BLaER1 treated with 17β-estradiol and CSF1 and Interleukin-3, amounts not matched to agents 10 nM and 100 nM (cell line): ENCODE measurements at regions not wholly inside any gene's neighbourhood (a gene's known extent, or its start where the extent isn't known, plus 50 kb on each side); places are given as distances from the start of the nearest gene placed in this dataset.

Experiments used
- H3K27ac ChIP-seq, 11 experiments: shearing (Covaris generic); formaldehyde crosslinking; 2 replicates each; pipeline ENCODE4 v1.8.1; 2022
- H3K27me3 ChIP-seq, 11 experiments: shearing (Covaris generic); formaldehyde crosslinking; 2 replicates each; pipeline ENCODE4 v1.8.1; 2022
- H3K36me3 ChIP-seq, 11 experiments: shearing (Covaris generic); formaldehyde crosslinking; 2 replicates each; pipeline ENCODE4 v1.8.1; 2022
- H3K4me1 ChIP-seq, 10 experiments: shearing (Covaris generic); formaldehyde crosslinking; 2 replicates each; pipeline ENCODE4 v1.8.1; 2022
- H3K4me2 ChIP-seq, 11 experiments: shearing (Covaris generic); formaldehyde crosslinking; 2 replicates each; pipeline ENCODE4 v1.8.1; 2022
- H3K4me3 ChIP-seq, 10 experiments: shearing (Covaris generic); formaldehyde crosslinking; 2 replicates each; pipeline ENCODE4 v1.8.1; 2022
- H3K9ac ChIP-seq, 11 experiments: shearing (Covaris generic); formaldehyde crosslinking; 2 replicates each; pipeline ENCODE4 v1.8.1; 2022
- H3K9me3 ChIP-seq, 11 experiments: shearing (Covaris generic); formaldehyde crosslinking; replicated peaks in 1 of 11; 2 replicates each; pipeline ENCODE4 v1.8.1; 2022
- H4K20me1 ChIP-seq, 11 experiments: shearing (Covaris generic); formaldehyde crosslinking; 2 replicates each; pipeline ENCODE4 v1.8.1; 2022
- Cebpa-rat ChIP-seq, 11 experiments: shearing (Covaris generic); IDR thresholded peaks; 2 replicates each; pipeline ENCODE4 v1.8.1; 2022

- TF ChIP-seq Cebpa-rat (IDR thresholded peaks at IDR 0.05), result no peak
- Histone ChIP-seq H3K4me2 (no peak overlapping the region), H3K36me3 (no peaks in the 10 kb centered on the region), H3K4me1 (no peaks in the 10 kb centered on the region), H3K27me3 (no peaks in the 10 kb centered on the region), H4K20me1 (no peaks in the 10 kb centered on the region), H3K9ac (no peak overlapping the region), H3K9me3 (peaks cover 0 to 14% (median 0%) of the 10 kb centered on the region in 11 experiments; a peak in 2 of 22 replicates), H3K27ac (no peak overlapping the region), H3K4me3 (no peak overlapping the region)
Observed at GRCh38 chr2:212854771-212855170, 296.6 kb downstream of the IKZF2 start.

GRCh38 chr2:212854116-212854515 is 297.3 kb downstream of the IKZF2 start:
- H3K4me2 ChIP-seq, result no peak overlapping the region
- peaks cover 0 to 14% (median 0%) of the 10 kb centered on the region in 11 experiments; a peak in 2 of 22 replicates for H3K9me3 ChIP-seq
- H3K36me3 ChIP-seq, result no peaks in the 10 kb centered on the region
- H3K4me1 ChIP-seq, result no peaks in the 10 kb centered on the region
- TF ChIP-seq Cebpa-rat (IDR thresholded peaks at IDR 0.05), result no peak
- no peak overlapping the region for H3K27ac ChIP-seq
- no peak overlapping the region for H3K4me3 ChIP-seq
- no peaks in the 10 kb centered on the region for H3K27me3 ChIP-seq
- H3K9ac ChIP-seq, result no peak overlapping the region
- no peaks in the 10 kb centered on the region for H4K20me1 ChIP-seq

- no peaks in the 10 kb centered on the region for H3K9me3 ChIP-seq
- H3K4me2 ChIP-seq, result no peak overlapping the region
- no peak for TF ChIP-seq Cebpa-rat (IDR thresholded peaks at IDR 0.05)
- H3K36me3 ChIP-seq, result no peaks in the 10 kb centered on the region
- H3K4me3 ChIP-seq, result no peak overlapping the region
- no peaks in the 10 kb centered on the region for H4K20me1 ChIP-seq
- H3K27me3 ChIP-seq, result no peaks in the 10 kb centered on the region
- H3K4me1 ChIP-seq, result peaks cover 0 to 20% (median 13%) of the 10 kb centered on the region in 10 experiments; a peak in 13 of 20 replicates
- no peak overlapping the region for H3K27ac ChIP-seq
- H3K9ac ChIP-seq, result no peak overlapping the region
Observed at GRCh38 chr2:212845941-212846340, 305.5 kb downstream of the IKZF2 start.

- Histone ChIP-seq H3K27ac (peak overlapping the region in 4 of 11 experiments; percentile 16 to 29 (median 23); a peak in 3 of 22 replicates), H3K9ac (no peak overlapping the region)
Observed at GRCh38 chr2:212843409-212844199, 305.0 kb upstream of the ERBB4 start.

GRCh38 chr2:212842544-212843185 is 304.1 kb upstream of the ERBB4 start:
- H3K27ac ChIP-seq, result no peak overlapping the region
- no peaks in the 10 kb centered on the region for H3K9me3 ChIP-seq
- H3K4me3 ChIP-seq, result no peak overlapping the region
- TF ChIP-seq Cebpa-rat (IDR thresholded peaks at IDR 0.05), result no peak
- H3K27me3 ChIP-seq, result no peaks in the 10 kb centered on the region
- H3K36me3 ChIP-seq, result no peaks in the 10 kb centered on the region
- H3K9ac ChIP-seq, result no peak overlapping the region
- H4K20me1 ChIP-seq, result no peaks in the 10 kb centered on the region
- H3K4me2 ChIP-seq, result peak overlapping the region in 4 of 11 experiments; percentile 33 to 63 (median 54); a peak in 6 of 22 replicates
- H3K4me1 ChIP-seq, result peaks cover 0 to 20% (median 13%) of the 10 kb centered on the region in 10 experiments; a peak in 13 of 20 replicates

More at GRCh38 chr2:212843409-212844199, 305.0 kb upstream of the ERBB4 start:
- no peak for TF ChIP-seq Cebpa-rat (IDR thresholded peaks at IDR 0.05)
- Histone ChIP-seq H3K4me3 (no peak overlapping the region), H3K9me3 (no peaks in the 10 kb centered on the region), H4K20me1 (no peaks in the 10 kb centered on the region), H3K4me2 (peak overlapping the region in 8 of 11 experiments; percentile 14 to 63 (median 38); a peak in 14 of 22 replicates), H3K36me3 (no peaks in the 10 kb centered on the region), H3K4me1 (peaks cover 0 to 20% (median 13%) of the 10 kb centered on the region in 10 experiments; a peak in 13 of 20 replicates), H3K27me3 (no peaks in the 10 kb centered on the region)

GRCh38 chr2:212841460-212841859 is 302.9 kb upstream of the ERBB4 start:
- H3K27ac ChIP-seq, result no peak overlapping the region
- TF ChIP-seq Cebpa-rat (IDR thresholded peaks at IDR 0.05), result no peak

GRCh38 chr2:212832211-212833195 is 293.9 kb upstream of the ERBB4 start:
- H3K9me3 ChIP-seq, result peaks cover 29 to 40% (median 33%) of the 10 kb centered on the region in 11 experiments
- TF ChIP-seq Cebpa-rat (IDR thresholded peaks at IDR 0.05), result no peak
- no peaks in the 10 kb centered on the region for H3K4me1 ChIP-seq
- H3K36me3 ChIP-seq, result no peaks in the 10 kb centered on the region
- no peaks in the 10 kb centered on the region for H3K27me3 ChIP-seq
- no peak overlapping the region for H3K4me2 ChIP-seq
- peak overlapping the region in 2 of 10 experiments; percentile 19 to 23; a peak in 3 of 20 replicates for H3K4me3 ChIP-seq
- no peaks in the 10 kb centered on the region for H4K20me1 ChIP-seq
- no peak overlapping the region for H3K9ac ChIP-seq
- no peak overlapping the region for H3K27ac ChIP-seq

More at GRCh38 chr2:212841460-212841859, 302.9 kb upstream of the ERBB4 start:
- Histone ChIP-seq H3K36me3 (no peaks in the 10 kb centered on the region), H3K9me3 (no peaks in the 10 kb centered on the region), H3K4me3 (no peak overlapping the region), H4K20me1 (no peaks in the 10 kb centered on the region), H3K4me2 (no peak overlapping the region), H3K4me1 (peaks cover 0 to 20% (median 13%) of the 10 kb centered on the region in 10 experiments; a peak in 13 of 20 replicates), H3K9ac (no peak overlapping the region), H3K27me3 (no peaks in the 10 kb centered on the region)

GRCh38 chr2:212831671-212832199 is 293.1 kb upstream of the ERBB4 start:
- TF ChIP-seq Cebpa-rat (IDR thresholded peaks at IDR 0.05), result no peak
- Histone ChIP-seq H3K36me3 (no peaks in the 10 kb centered on the region), H3K4me3 (peak overlapping the region in 1 of 10 experiments; percentile 19; a peak in 2 of 20 replicates), H4K20me1 (no peaks in the 10 kb centered on the region), H3K27ac (no peak overlapping the region), H3K27me3 (no peaks in the 10 kb centered on the region), H3K9me3 (peaks cover 29 to 40% (median 33%) of the 10 kb centered on the region in 11 experiments), H3K4me2 (no peak overlapping the region), H3K9ac (no peak overlapping the region), H3K4me1 (no peaks in the 10 kb centered on the region)
